SH-SY5Y (cell line): ENCODE measurements at regions not wholly inside any gene's neighbourhood (a gene's known extent, or its start where the extent isn't known, plus 50 kb on each side); places are given as distances from the start of the nearest gene placed in this dataset.

Experiments
- GATA2 ChIP-seq: IDR thresholded peaks from 2 replicates; pipeline ENCODE4 v1.6.1; 2011; ENCODE audit warnings: mild to moderate bottlenecking, low read depth, low read length
- GATA3 ChIP-seq: IDR thresholded peaks from 2 replicates; pipeline ENCODE4 v1.6.1; 2011; ENCODE audit warnings: low read depth, mild to moderate bottlenecking, low read length, moderate library complexity

DNA sequence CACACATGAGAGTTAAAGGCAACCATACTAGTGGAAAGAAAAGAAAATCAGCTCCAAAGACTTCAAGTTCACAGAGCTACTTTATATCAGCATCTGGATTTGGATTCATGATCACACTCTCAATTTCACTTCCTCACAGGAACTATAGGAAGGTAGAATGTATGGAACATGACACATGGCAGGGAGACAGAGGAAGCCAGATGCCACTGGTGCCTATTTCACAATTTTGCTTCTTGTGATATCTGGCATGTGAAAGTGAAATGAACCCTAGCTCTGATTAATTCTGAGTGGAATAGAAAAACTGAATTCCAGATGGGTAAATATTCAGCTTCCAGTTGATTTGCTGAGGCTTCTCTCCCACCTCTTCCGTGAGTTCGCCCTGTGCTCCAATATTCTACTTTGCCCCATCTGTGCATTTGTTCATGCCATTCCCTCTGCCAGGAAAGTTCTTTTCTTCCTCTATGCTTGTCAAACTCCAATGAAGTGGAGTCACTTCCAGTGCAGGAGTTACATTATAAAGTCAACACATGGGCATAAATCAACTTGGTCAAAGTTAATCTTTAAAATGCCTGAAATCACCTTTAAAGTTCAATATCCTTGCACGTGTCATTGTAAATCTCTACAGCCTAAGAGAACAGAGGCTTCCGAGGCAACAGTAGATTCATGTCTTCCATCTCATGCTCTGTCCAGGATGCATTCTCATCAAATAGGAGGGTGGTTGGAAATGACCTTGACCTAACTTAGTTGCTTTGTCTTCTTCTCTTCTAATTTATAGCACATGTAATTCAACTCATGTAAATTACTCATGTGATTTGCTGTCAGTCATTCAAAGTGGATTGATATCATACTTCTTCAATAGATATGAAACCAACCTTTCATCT is 275.3 kb downstream of the HIVEP2 start:
- TF ChIP-seq GATA2, result no peak
- TF ChIP-seq GATA3, result no peak
